WTC11 (cell line): ENCODE measurements at regions not wholly inside any gene's neighbourhood (a gene's known extent, or its start where the extent isn't known, plus 50 kb on each side); places are given as distances from the start of the nearest gene placed in this dataset.

ENCODE experiments used
- ATAC-seq: fragments of 200-7000 bp; cut with Tn5 transposase; 2 replicates; pipeline ENCODE4 v1.10.0; 2021; ENCODE audit warnings: mild to moderate bottlenecking, moderate library complexity
- CTCF ChIA-PET: fragments of 300-600 bp; sonication (Branson Sonifier 250); formaldehyde crosslinking; loops from one replicate; lab custom pipeline; 2021; ENCODE audit warnings: antibody characterized with exemption; lab: Charles Lee
- POLR2A ChIA-PET: fragments of 350-600 bp; sonication (Branson Sonifier 250); formaldehyde crosslinking; loops from one replicate; lab custom pipeline; 2021; ENCODE audit warnings: antibody characterized with exemption; lab: Charles Lee
- DNase-seq: peaks from one replicate; pipeline ENCODE4 v3.0.0; 2021; ENCODE audit warnings: low spot score
- H3K27ac Mint-ChIP-seq: 2 replicates; pipeline ENCODE4 v1.8.0; 2021; ENCODE audit warnings: mixed read lengths
- H3K27me3 Mint-ChIP-seq: 2 replicates; pipeline ENCODE4 v1.8.0; 2021; ENCODE audit warnings: low read depth, mild to moderate bottlenecking, moderate library complexity, mixed read lengths
- H3K36me3 Mint-ChIP-seq: 2 replicates; pipeline ENCODE4 v1.8.0; 2021; ENCODE audit warnings: mixed read lengths
- H3K4me1 Mint-ChIP-seq: 2 replicates; pipeline ENCODE4 v1.8.0; 2022; ENCODE audit warnings: mixed read lengths
- H3K4me3 Mint-ChIP-seq: 2 replicates; pipeline ENCODE4 v1.8.0; 2021; ENCODE audit warnings: mild to moderate bottlenecking, moderate library complexity, mixed read lengths
- H3K9me3 Mint-ChIP-seq: 2 replicates; pipeline ENCODE4 v1.8.0; 2021; ENCODE audit warnings: mixed read lengths
- CREM ChIP-seq: sonication (generic); formaldehyde crosslinking; IDR thresholded peaks from 2 replicates; pipeline ENCODE4 v1.8.1; 2022; ENCODE audit warnings: mild to moderate bottlenecking, missing genetic modification reagents, moderate library complexity
- CTCF ChIP-seq: fragments of 200-600 bp; IDR thresholded peaks from 2 replicates; pipeline ENCODE4 v1.8.0; 2022; ENCODE audit warnings: antibody characterized with exemption
- ELF4 ChIP-seq: sonication (generic); formaldehyde crosslinking; IDR thresholded peaks from 2 replicates; pipeline ENCODE4 v1.8.1; 2022; ENCODE audit warnings: low read depth, mild to moderate bottlenecking, moderate library complexity, missing genetic modification reagents
- GTF2I ChIP-seq: fragments of 250-450 bp; sonication (Bioruptor Pico); conservative IDR thresholded peaks from 2 replicates; pipeline ENCODE4 v1.4.0; 2021; ENCODE audit warnings: mild to moderate bottlenecking
- IRF2 ChIP-seq: sonication (generic); formaldehyde crosslinking; IDR thresholded peaks from 2 replicates; pipeline ENCODE4 v1.8.0; 2022; ENCODE audit warnings: low read depth, missing genetic modification reagents, borderline replicate concordance
- JAZF1 ChIP-seq: fragments of 250-450 bp; sonication (Bioruptor Pico); IDR thresholded peaks from 2 replicates; pipeline ENCODE4 v1.9.0; 2021; ENCODE audit warnings: moderate library complexity, mild to moderate bottlenecking, inconsistent platforms
- KAT7 ChIP-seq: sonication (generic); formaldehyde crosslinking; IDR thresholded peaks from 2 replicates; pipeline ENCODE4 v1.8.1; 2023; ENCODE audit warnings: missing genetic modification reagents, mild to moderate bottlenecking, borderline replicate concordance
- MAX ChIP-seq: sonication (generic); formaldehyde crosslinking; IDR thresholded peaks from 2 replicates; pipeline ENCODE4 v1.8.0; 2022; ENCODE audit warnings: mild to moderate bottlenecking, missing genetic modification reagents
- NFE2L1 ChIP-seq: sonication (generic); formaldehyde crosslinking; IDR thresholded peaks from 2 replicates; pipeline ENCODE4 v1.8.1; 2023; ENCODE audit warnings: missing genetic modification reagents
- SP1 ChIP-seq: sonication (generic); formaldehyde crosslinking; conservative IDR thresholded peaks from 2 replicates; pipeline ENCODE4 v1.8.1; 2022; ENCODE audit warnings: missing genetic modification reagents
- TEAD1 ChIP-seq: sonication (generic); formaldehyde crosslinking; IDR thresholded peaks from 2 replicates; pipeline ENCODE4 v1.8.0; 2022; ENCODE audit warnings: mild to moderate bottlenecking, missing genetic modification reagents
- TEAD4 ChIP-seq: sonication (generic); formaldehyde crosslinking; IDR thresholded peaks from 2 replicates; pipeline ENCODE4 v1.8.0; 2022; ENCODE audit warnings: mild to moderate bottlenecking, missing genetic modification reagents
- TP53 ChIP-seq: sonication (generic); formaldehyde crosslinking; IDR thresholded peaks from 2 replicates; pipeline ENCODE4 v1.8.1; 2023; ENCODE audit warnings: mild to moderate bottlenecking, missing genetic modification reagents
- USF2 ChIP-seq: sonication (generic); formaldehyde crosslinking; IDR thresholded peaks from 2 replicates; pipeline ENCODE4 v1.8.1; 2023; ENCODE audit warnings: mild to moderate bottlenecking, missing genetic modification reagents, moderate library complexity
- ZNF121 ChIP-seq: sonication (generic); formaldehyde crosslinking; IDR thresholded peaks from 2 replicates; pipeline ENCODE4 v1.8.0; 2023; ENCODE audit warnings: missing genetic modification reagents
- ZNF219 ChIP-seq: sonication (generic); formaldehyde crosslinking; IDR thresholded peaks from 2 replicates; pipeline ENCODE4 v1.8.0; 2023; ENCODE audit warnings: missing genetic modification reagents, mild to moderate bottlenecking, borderline replicate concordance
- ZNF263 ChIP-seq: sonication (generic); formaldehyde crosslinking; IDR thresholded peaks from 2 replicates; pipeline ENCODE4 v1.8.1; 2022; ENCODE audit warnings: low read depth, mild to moderate bottlenecking, moderate library complexity, missing genetic modification reagents
- ZNF425 ChIP-seq: fragments of 250-450 bp; sonication (Bioruptor Pico); conservative IDR thresholded peaks from 2 replicates; pipeline ENCODE4 v1.9.0; 2021; ENCODE audit warnings: mild to moderate bottlenecking
- TF ChIP-seq, protein P1 (sequence below): sonication (generic); formaldehyde crosslinking; IDR thresholded peaks from 2 replicates; pipeline ENCODE4 v1.8.0; 2023; ENCODE audit warnings: missing genetic modification reagents, mild to moderate bottlenecking, borderline replicate concordance
- TF ChIP-seq, protein P2 (sequence below): sonication (generic); formaldehyde crosslinking; IDR thresholded peaks from 2 replicates; pipeline ENCODE4 v1.8.0; 2023; ENCODE audit warnings: mild to moderate bottlenecking, missing genetic modification reagents

- Mint-ChIP-seq H3K9me3 (peaks cover 42% of the 10 kb centered on the region), H3K27me3 (no peaks in the 10 kb centered on the region), H3K4me1 (peaks cover 18% of the 10 kb centered on the region), H3K36me3 (peaks cover 23% of the 10 kb centered on the region), H3K27ac (no peak overlapping the region), H3K4me3 (no peak overlapping the region)
- TF ChIP-seq TP53 (CRISPR knock-in tag) (no peak), ZNF425 (CRISPR knock-in tag) (no peak), TEAD1 (CRISPR knock-in tag) (no peak), IRF2 (CRISPR knock-in tag) (no peak), TEAD4 (CRISPR knock-in tag) (no peak), GTF2I (no peak), NFE2L1 (no peak), JAZF1 (CRISPR knock-in tag) (no peak), ZNF219 (CRISPR knock-in tag) (no peak), USF2 (CRISPR knock-in tag) (no peak), ZNF263 (CRISPR knock-in tag) (no peak), ZNF121 (CRISPR knock-in tag) (no peak), SP1 (CRISPR knock-in tag) (no peak)
- ATAC-seq (no peak), DNase-seq (no peak)
- ChIA-PET CTCF (no interaction called here), POLR2A (no interaction called here)
Observed at GRCh38 chr9:13690595-13690994, 411.1 kb upstream of the MPDZ start.

DNA sequence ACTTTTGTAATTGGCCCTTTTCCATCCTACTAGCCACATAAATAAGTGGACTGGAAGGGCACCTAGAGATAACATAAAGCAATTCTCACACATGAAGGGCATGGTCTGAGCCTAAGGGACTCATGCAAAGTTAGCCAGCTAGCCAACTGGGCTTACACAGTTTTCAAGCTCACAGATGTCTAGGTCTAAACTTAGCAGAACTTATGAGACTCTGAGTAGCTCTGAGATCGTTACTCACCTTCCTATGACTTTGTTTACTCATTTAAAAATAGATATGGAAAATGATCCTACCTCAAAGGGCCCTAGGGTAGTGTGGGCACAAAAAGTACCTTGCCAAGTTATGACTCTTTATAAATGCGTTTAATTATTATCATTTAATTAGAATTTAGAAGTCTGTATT, 410.4 kb upstream of the MPDZ start:
- peaks cover 39% of the 10 kb centered on the region for H3K9me3 Mint-ChIP-seq
- no peak overlapping the region for H3K4me3 Mint-ChIP-seq
- POLR2A ChIA-PET: no interaction called here
- H3K36me3 Mint-ChIP-seq: peaks cover 29% of the 10 kb centered on the region
- H3K27ac Mint-ChIP-seq: no peak overlapping the region
- no peak for DNase-seq
- no peak for ATAC-seq
- peaks cover 19% of the 10 kb centered on the region for H3K4me1 Mint-ChIP-seq
- TF ChIP-seq CREM (CRISPR knock-in tag) (no peak), ELF4 (CRISPR knock-in tag) (no peak), TEAD1 (CRISPR knock-in tag) (no peak), CTCF (no peak), TP53 (CRISPR knock-in tag) (no peak), TEAD4 (CRISPR knock-in tag) (no peak), KAT7 (CRISPR knock-in tag) (no peak)
- TF ChIP-seq, all 79 proteins: peak for 0
- H3K27me3 Mint-ChIP-seq: no peaks in the 10 kb centered on the region
- CTCF ChIA-PET: interaction anchor here (1.0 kb wide), 1 partner anchor 262 kb away, joined by 3 read pairs; no protein-coding TSS in a partner anchor

DNA sequence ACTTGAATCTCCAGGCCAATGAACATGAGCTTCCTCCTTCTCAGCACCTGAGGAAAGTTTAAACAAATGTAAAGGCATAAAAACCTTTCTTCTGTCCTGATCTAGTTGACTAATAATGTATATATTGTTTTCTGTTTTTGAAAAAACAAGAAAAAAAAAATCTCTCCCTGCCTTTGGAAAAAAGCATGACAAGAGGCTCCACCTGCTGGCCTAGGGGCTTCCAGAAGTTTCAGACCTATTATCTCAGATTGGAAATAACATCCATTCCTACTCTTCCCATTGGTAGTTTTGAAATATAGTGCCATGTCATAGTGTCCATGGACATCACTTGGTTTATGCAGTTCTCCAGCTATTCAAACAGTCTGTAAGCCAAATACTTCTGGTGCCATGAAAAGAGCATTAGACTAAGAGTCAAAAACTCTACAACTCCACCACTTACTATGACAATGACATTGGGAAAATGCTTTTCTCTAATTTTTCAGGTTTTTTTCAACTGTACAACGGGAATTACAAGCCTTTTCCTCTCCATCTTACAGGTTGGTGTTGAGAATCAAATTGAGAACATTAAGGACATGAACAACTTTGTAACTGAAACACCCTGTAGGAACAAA, 409.6 kb upstream of the MPDZ start:
- DNase-seq (peak; percentile 12), ATAC-seq (peak; percentile 14)
- ChIA-PET CTCF (interaction anchor here (1.0 to 1.6 kb wide), 4 partner anchors 16 to 261 kb away, joined by 3 to 14 read pairs (median 4); no protein-coding TSS in a partner anchor), POLR2A (no interaction called here)
- peaks cover 29% of the 10 kb centered on the region for H3K36me3 Mint-ChIP-seq
- TF ChIP-seq, protein P1, sequence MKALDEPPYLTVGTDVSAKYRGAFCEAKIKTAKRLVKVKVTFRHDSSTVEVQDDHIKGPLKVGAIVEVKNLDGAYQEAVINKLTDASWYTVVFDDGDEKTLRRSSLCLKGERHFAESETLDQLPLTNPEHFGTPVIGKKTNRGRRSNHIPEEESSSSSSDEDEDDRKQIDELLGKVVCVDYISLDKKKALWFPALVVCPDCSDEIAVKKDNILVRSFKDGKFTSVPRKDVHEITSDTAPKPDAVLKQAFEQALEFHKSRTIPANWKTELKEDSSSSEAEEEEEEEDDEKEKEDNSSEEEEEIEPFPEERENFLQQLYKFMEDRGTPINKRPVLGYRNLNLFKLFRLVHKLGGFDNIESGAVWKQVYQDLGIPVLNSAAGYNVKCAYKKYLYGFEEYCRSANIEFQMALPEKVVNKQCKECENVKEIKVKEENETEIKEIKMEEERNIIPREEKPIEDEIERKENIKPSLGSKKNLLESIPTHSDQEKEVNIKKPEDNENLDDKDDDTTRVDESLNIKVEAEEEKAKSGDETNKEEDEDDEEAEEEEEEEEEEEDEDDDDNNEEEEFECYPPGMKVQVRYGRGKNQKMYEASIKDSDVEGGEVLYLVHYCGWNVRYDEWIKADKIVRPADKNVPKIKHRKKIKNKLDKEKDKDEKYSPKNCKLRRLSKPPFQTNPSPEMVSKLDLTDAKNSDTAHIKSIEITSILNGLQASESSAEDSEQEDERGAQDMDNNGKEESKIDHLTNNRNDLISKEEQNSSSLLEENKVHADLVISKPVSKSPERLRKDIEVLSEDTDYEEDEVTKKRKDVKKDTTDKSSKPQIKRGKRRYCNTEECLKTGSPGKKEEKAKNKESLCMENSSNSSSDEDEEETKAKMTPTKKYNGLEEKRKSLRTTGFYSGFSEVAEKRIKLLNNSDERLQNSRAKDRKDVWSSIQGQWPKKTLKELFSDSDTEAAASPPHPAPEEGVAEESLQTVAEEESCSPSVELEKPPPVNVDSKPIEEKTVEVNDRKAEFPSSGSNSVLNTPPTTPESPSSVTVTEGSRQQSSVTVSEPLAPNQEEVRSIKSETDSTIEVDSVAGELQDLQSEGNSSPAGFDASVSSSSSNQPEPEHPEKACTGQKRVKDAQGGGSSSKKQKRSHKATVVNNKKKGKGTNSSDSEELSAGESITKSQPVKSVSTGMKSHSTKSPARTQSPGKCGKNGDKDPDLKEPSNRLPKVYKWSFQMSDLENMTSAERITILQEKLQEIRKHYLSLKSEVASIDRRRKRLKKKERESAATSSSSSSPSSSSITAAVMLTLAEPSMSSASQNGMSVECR (CRISPR knock-in tag): no peak
- TF ChIP-seq, protein P2, sequence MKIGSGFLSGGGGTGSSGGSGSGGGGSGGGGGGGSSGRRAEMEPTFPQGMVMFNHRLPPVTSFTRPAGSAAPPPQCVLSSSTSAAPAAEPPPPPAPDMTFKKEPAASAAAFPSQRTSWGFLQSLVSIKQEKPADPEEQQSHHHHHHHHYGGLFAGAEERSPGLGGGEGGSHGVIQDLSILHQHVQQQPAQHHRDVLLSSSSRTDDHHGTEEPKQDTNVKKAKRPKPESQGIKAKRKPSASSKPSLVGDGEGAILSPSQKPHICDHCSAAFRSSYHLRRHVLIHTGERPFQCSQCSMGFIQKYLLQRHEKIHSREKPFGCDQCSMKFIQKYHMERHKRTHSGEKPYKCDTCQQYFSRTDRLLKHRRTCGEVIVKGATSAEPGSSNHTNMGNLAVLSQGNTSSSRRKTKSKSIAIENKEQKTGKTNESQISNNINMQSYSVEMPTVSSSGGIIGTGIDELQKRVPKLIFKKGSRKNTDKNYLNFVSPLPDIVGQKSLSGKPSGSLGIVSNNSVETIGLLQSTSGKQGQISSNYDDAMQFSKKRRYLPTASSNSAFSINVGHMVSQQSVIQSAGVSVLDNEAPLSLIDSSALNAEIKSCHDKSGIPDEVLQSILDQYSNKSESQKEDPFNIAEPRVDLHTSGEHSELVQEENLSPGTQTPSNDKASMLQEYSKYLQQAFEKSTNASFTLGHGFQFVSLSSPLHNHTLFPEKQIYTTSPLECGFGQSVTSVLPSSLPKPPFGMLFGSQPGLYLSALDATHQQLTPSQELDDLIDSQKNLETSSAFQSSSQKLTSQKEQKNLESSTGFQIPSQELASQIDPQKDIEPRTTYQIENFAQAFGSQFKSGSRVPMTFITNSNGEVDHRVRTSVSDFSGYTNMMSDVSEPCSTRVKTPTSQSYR (CRISPR knock-in tag): no peak
- TF ChIP-seq MAX (CRISPR knock-in tag): no peak
- H3K4me3 Mint-ChIP-seq: no peak overlapping the region
- H3K27me3 Mint-ChIP-seq: no peaks in the 10 kb centered on the region
- peak overlapping the region; percentile 97; the same call in 1 of the 2 replicates for H3K27ac Mint-ChIP-seq
- peaks cover 37% of the 10 kb centered on the region for H3K9me3 Mint-ChIP-seq
- H3K4me1 Mint-ChIP-seq: peaks cover 26% of the 10 kb centered on the region
